Activated CD4-positive, alpha-beta T cell treated with anti-CD3 and anti-CD28 coated beads for 36 hours (primary cell): ENCODE measurements at regions not wholly inside any gene's neighbourhood (a gene's known extent, or its start where the extent isn't known, plus 50 kb on each side); places are given as distances from the start of the nearest gene placed in this dataset.

Experiments
- ATAC-seq: fragments of 200-7000 bp; cut with Tn5 transposase; one replicate; pipeline ENCODE4 v1.10.0; 2021; ENCODE audit warnings: mild to moderate bottlenecking, moderate library complexity
- CTCF ChIA-PET: fragments of 350-600 bp; sonication (Branson Sonifier 250); formaldehyde crosslinking; loops from one replicate; lab custom pipeline; 2021; ENCODE audit warnings: antibody characterized with exemption; lab: Charles Lee
- POLR2A ChIA-PET: fragments of 350-600 bp; sonication (Branson Sonifier 250); formaldehyde crosslinking; loops from one replicate; lab custom pipeline; 2021; ENCODE audit warnings: antibody characterized with exemption, inconsistent platforms; lab: Charles Lee
- DNase-seq: peaks from one replicate; pipeline ENCODE4 v3.0.0-alpha.2; 2020
- H3K27ac Mint-ChIP-seq: one replicate; pipeline ENCODE4 v1.8.0; 2021; ENCODE audit warnings: mixed read lengths
- H3K27me3 Mint-ChIP-seq: one replicate; pipeline ENCODE4 v1.8.0; 2021; ENCODE audit warnings: mixed read lengths
- H3K36me3 Mint-ChIP-seq: one replicate; pipeline ENCODE4 v1.8.0; 2021; ENCODE audit warnings: low read depth, mixed read lengths
- H3K4me1 Mint-ChIP-seq: one replicate; pipeline ENCODE4 v1.8.0; 2021; ENCODE audit warnings: mixed read lengths
- H3K4me3 Mint-ChIP-seq: one replicate; pipeline ENCODE4 v1.8.0; 2021; ENCODE audit warnings: mild to moderate bottlenecking, moderate library complexity, mixed read lengths
- H3K9me3 Mint-ChIP-seq: one replicate; pipeline ENCODE4 v1.8.0; 2021; ENCODE audit warnings: low read depth, mixed read lengths
- intact Hi-C, 2 experiments: fragments of 100-400 bp; cut with DNase I in 1 of 2; cut with micrococcal nuclease in 1 of 2; formaldehyde crosslinking; loops; one replicate each; pipeline versions ENCODE4 v1.14.2 to v1.15.1; 2022 to 2024; cut with DNase I, micrococcal nuclease

GRCh38 chr2:16151281-16151570 lies 210.9 kb downstream of the MYCN start:
- H3K27me3 Mint-ChIP-seq: no peaks in the 10 kb centered on the region
- H3K4me1 Mint-ChIP-seq: no peaks in the 10 kb centered on the region
- DNase-seq (no peak), ATAC-seq (no peak)
- ChIA-PET POLR2A (no interaction called here), CTCF (interaction anchor here (0.6 to 1.1 kb wide), 2 partner anchors 9 to 1073 kb away, joined by 3 read pairs; no protein-coding TSS in a partner anchor)
- no peak overlapping the region for H3K4me3 Mint-ChIP-seq
- intact Hi-C loops: no loop called here
- H3K27ac Mint-ChIP-seq: no peak overlapping the region
- H3K36me3 Mint-ChIP-seq: no peaks in the 10 kb centered on the region
- H3K9me3 Mint-ChIP-seq: no peaks in the 10 kb centered on the region

DNA sequence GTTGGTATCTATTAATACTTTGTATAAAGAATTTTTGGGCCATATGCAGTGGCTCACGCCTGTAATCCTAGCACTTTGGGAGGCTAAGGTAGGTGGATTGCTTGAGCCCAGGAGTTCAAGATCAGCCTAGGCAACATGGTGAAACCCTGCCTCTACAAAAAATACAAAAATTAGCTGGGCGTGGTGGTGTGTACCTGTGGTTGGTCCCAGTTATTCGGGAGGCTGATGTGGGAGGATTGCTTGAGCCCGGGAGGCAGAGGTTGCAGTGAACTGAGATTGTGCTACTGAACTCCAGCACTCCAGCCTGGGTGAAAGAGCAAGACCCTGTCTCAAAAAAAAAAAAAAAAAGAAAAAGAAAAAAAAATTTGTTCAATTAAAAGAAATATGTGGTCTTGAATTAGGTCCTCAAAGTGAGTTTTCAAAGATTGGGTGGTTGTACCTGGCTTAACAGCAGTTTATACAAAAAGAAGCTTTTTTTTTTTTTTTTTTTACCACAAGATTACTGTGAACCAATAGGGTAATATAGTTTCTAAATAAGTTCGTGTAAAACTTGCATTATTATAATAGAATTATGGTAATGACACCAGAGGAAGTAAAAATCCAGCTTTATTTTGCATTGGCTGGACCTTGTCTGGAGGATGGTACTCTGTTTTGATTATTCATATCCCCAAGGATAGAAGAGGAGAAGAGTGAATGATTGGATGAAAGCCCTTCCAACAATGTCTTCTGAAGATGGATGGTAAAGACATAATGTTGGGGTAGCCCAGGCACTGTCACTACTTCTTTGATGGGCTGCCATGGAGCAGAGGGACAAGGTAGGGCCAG lies 210.3 kb downstream of the MYCN start:
- ATAC-seq: no peak
- no peak overlapping the region for H3K4me3 Mint-ChIP-seq
- POLR2A ChIA-PET: no interaction called here
- no peak for DNase-seq
- CTCF ChIA-PET: no interaction called here
- H3K4me1 Mint-ChIP-seq: no peaks in the 10 kb centered on the region
- no peaks in the 10 kb centered on the region for H3K36me3 Mint-ChIP-seq
- no peak overlapping the region for H3K27ac Mint-ChIP-seq
- no peaks in the 10 kb centered on the region for H3K27me3 Mint-ChIP-seq
- intact Hi-C loops: no loop called here
- H3K9me3 Mint-ChIP-seq: no peaks in the 10 kb centered on the region

DNA sequence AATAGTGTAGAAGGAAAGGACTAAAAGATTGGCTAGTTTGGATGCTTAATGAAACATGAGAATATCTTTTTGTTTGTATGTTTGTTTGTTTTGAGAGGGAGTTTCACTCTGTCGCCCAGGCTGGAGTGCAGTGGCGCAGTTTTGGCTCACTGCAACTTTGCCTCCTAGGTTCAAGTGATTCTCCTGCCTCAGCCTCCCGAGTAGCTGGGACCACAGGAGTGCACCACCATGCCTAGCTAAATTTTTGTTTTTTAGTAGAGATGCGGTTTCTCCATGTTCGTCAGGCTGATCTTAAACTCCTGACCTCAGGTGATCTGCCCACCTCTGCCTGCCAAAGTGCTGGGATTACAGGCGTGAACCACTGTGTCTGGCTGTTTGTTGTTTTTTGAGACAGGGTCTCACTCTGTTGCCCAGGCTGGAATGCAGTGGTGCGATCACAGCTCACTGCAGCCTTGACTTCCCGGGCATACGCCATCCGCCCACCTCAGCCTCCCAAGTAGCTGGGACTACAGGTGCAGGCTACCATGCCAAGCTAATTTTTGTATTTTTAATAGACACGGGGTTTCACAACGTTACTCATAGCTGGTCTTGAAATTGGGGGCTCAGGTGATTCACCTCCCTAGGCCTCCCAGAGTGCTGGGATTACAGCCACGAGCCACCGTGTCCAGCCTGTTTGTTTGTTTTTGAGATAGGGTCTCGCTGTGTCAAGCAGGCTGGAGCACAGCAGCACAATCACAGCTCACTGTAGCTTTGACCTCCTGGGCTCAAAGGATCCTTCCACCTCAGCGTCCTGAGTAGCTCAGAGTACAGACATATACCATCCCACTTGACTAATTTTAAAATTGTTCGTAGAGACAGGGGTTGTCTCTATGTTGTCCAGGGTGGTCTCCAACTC lies 209.2 kb downstream of the MYCN start:
- no peak overlapping the region for H3K4me3 Mint-ChIP-seq
- POLR2A ChIA-PET: no interaction called here
- H3K36me3 Mint-ChIP-seq: no peaks in the 10 kb centered on the region
- no peaks in the 10 kb centered on the region for H3K4me1 Mint-ChIP-seq
- peak; percentile 60 for ATAC-seq
- H3K9me3 Mint-ChIP-seq: no peaks in the 10 kb centered on the region
- peak; percentile 16 for DNase-seq
- intact Hi-C loops: loop anchor here in 1 of 2 experiments (10.0 kb wide), 1 partner anchor 185 kb away; no protein-coding TSS in a partner anchor
- H3K27me3 Mint-ChIP-seq: no peaks in the 10 kb centered on the region
- no peak overlapping the region for H3K27ac Mint-ChIP-seq
- CTCF ChIA-PET: no interaction called here

GRCh38 chr2:16148632-16149348 lies 208.4 kb downstream of the MYCN start:
- CTCF ChIA-PET: no interaction called here
- Mint-ChIP-seq H3K36me3 (no peaks in the 10 kb centered on the region), H3K9me3 (no peaks in the 10 kb centered on the region), H3K27me3 (no peaks in the 10 kb centered on the region), H3K4me1 (no peaks in the 10 kb centered on the region), H3K4me3 (no peak overlapping the region), H3K27ac (no peak overlapping the region)
- POLR2A ChIA-PET: no interaction called here
- intact Hi-C loops: loop anchor here in 1 of 2 experiments (10.0 kb wide), 1 partner anchor 184 kb away; no protein-coding TSS in a partner anchor
- peak; percentile 13 for DNase-seq
- peak; percentile 87 for ATAC-seq

DNA sequence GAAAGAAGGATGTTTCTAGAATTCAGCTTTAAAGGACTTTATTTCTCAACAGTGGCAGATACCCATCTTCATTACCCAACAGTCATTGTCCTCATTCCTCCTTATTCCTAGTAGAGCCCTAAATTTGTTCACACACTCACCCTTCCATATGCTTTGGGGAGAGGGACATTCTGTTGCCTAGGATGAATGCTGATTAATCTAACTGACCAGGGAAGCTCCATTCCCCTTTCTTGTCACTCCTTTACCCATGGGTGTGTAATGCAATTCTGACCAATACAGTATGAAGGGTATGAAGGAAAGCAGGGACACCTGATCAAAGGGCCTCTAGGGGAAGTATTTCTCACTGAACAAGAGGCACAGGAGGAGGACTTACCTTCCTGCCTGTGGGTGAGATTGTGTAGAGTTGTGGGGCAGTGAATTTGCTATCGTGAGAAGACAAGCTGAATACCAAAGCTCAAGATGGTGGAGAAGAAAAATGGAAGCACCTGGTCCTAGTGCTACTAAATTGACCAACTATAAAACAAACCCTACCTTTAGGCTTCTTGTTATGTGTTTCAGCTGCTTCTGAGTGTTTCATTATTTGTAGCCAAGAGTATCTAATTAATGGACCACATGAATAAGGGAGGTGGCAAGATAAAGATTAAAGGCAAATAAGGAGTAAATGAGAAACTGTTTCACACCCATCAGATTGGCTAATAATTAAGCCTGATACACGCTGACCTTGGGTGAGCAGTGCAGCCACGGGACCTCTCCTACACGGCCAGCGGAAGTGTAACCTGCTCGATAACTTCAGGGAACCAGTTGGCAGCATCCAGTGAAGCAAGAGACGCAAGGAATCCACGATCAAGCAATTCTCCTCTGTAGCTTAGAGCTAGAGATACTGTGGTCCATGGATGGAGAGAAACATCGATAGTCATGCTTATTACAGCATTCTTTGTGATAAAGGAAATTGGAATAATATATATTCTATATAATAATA lies 202.3 kb downstream of the MYCN start:
- no peak overlapping the region for H3K27ac Mint-ChIP-seq
- no peaks in the 10 kb centered on the region for H3K4me1 Mint-ChIP-seq
- ChIA-PET POLR2A (no interaction called here), CTCF (interaction anchor here (0.6 to 1.3 kb wide), 4 partner anchors 9 to 203 kb away, joined by 3 read pairs; partner anchors contain the start of gene MYCN)
- no peaks in the 10 kb centered on the region for H3K36me3 Mint-ChIP-seq
- intact Hi-C loops: loop anchor here (5.0 to 10.0 kb wide), 2 partner anchors 178 to 200 kb away; partner anchors contain the start of gene MYCN (in 1 of the 2)
- DNase-seq (peak; percentile 12), ATAC-seq (peak; percentile 86)
- H3K27me3 Mint-ChIP-seq: no peaks in the 10 kb centered on the region
- no peaks in the 10 kb centered on the region for H3K9me3 Mint-ChIP-seq
- no peak overlapping the region for H3K4me3 Mint-ChIP-seq

DNA sequence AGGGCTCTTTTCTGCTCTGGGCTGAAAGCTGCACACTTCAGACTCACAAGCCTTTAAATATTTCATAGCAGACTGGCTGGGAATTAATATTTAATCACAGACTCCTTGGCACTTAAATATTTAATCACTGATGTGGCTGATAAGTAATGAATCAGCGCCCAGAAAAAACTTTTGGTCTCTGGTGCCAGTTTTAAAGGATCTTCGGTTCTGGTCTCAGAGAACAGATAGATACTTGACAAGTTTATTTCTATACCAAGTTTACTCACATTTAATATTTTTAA lies 201.2 kb downstream of the MYCN start:
- ATAC-seq (no peak), DNase-seq (no peak)
- intact Hi-C loops: loop anchor here (5.0 to 10.0 kb wide), 2 partner anchors 177 to 199 kb away; partner anchors contain the start of gene MYCN (in 1 of the 2)
- Mint-ChIP-seq H3K27me3 (no peaks in the 10 kb centered on the region), H3K4me3 (no peak overlapping the region), H3K27ac (no peak overlapping the region), H3K36me3 (no peaks in the 10 kb centered on the region), H3K4me1 (no peaks in the 10 kb centered on the region), H3K9me3 (no peaks in the 10 kb centered on the region)
- CTCF ChIA-PET: no interaction called here
- POLR2A ChIA-PET: interaction anchor here (0.6 kb wide), 1 partner anchor 509 kb away, joined by 3 read pairs; no protein-coding TSS in a partner anchor

DNA sequence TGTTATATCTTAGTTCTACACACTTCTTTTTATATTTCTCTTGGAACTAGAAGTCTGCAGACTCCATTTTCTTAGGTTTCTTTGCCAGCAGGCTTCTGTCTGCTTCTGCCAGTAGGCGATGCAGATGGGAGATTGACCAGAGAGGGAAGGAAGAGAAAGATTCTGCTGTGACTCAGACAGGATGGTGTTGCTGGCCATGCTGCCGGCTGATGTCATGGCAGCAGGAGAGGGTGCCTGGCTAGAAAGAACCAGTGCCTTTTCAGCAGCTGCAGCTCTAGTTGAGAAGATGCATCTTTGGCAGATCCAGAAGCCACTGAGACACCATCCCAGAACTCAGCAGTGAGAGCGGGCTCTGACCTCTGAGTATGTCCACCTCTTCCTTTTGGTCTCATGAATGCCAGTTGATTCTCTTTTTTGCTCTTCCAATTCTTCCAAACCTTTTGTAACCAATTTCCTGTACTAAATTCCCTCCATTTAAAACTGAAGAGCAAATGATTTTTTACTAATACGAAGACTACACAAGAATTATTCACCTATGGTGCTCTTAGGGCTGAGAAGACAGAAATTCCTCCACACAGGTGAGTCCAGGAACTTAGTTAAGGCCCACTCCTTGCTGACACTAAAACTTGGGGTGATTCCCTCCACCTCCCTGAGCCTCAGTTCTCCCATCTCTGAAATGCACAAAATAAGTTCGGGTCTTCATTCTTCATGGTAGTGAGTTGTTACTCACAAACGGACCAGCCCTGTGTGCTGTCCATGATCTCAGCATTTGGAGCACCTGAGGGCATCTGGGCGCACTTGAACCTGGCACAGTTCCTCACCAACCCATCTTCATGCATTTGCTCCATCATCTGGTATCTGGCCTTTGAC lies 200.7 kb downstream of the MYCN start:
- no peak for DNase-seq
- no peak overlapping the region for H3K4me3 Mint-ChIP-seq
- no peaks in the 10 kb centered on the region for H3K36me3 Mint-ChIP-seq
- no peak for ATAC-seq
- CTCF ChIA-PET: interaction anchor here (0.8 kb wide), 1 partner anchor 202 kb away, joined by 3 read pairs; no protein-coding TSS in a partner anchor
- intact Hi-C loops: loop anchor here (5.0 to 10.0 kb wide), 2 partner anchors 176 to 199 kb away; partner anchors contain the start of gene MYCN (in 1 of the 2)
- POLR2A ChIA-PET: no interaction called here
- H3K9me3 Mint-ChIP-seq: no peaks in the 10 kb centered on the region
- H3K4me1 Mint-ChIP-seq: no peaks in the 10 kb centered on the region
- no peaks in the 10 kb centered on the region for H3K27me3 Mint-ChIP-seq
- no peak overlapping the region for H3K27ac Mint-ChIP-seq

DNA sequence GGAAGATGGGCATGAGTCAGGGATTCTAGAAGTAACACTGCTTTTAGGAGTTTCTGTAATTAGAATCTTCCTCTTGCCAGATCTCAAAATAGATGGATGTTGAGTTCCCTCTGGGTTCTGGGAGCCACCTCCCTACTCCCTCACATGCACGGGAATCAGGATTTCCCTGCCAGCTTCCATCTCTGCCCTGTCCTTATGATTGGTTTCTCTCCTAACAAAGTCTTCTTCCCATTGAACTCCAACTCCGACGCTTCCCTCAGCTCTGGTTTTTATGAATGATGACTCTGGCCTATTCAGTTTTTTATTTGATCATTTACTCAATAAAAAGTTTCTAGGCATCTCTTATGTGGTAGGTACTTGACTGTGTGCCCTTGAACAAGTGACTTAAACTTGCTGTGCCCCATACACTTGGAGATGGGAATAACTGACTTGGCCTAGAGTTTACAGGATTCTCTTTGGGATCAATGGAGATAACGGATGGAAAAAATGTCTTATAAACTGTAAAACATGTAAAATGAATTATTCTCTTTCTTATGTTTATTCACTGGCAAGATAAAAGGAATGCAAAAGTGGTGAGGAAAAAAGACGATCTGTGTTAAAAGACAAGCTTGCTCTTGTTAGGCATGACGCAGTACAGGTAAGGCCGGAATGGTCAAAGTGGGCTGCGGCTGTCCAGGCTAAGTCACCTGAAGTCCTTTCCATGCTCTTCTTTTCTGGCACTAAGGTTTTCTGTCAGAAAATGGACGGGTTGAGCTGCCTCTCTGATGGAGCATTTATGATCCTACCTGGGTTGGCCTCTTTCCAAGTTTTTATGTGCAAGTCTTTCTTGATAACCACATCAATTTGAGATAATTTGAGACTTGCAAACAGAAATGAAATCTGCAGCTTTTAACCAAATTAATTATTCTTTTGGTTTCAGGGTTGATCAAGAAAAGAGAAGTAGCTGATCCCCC lies 199.6 kb downstream of the MYCN start:
- intact Hi-C loops: loop anchor here (5.0 to 10.0 kb wide), 2 partner anchors 175 to 198 kb away; partner anchors contain the start of gene MYCN (in 1 of the 2)
- ChIA-PET CTCF (interaction anchor here (0.5 to 0.8 kb wide), 2 partner anchors 14 to 200 kb away, joined by 3 read pairs; no protein-coding TSS in a partner anchor), POLR2A (interaction anchor here (1.0 kb wide), 1 partner anchor 16 kb away, joined by 3 read pairs; no protein-coding TSS in a partner anchor)
- no peaks in the 10 kb centered on the region for H3K9me3 Mint-ChIP-seq
- no peaks in the 10 kb centered on the region for H3K36me3 Mint-ChIP-seq
- H3K27ac Mint-ChIP-seq: no peak overlapping the region
- DNase-seq (no peak), ATAC-seq (no peak)
- no peaks in the 10 kb centered on the region for H3K27me3 Mint-ChIP-seq
- H3K4me3 Mint-ChIP-seq: no peak overlapping the region
- no peaks in the 10 kb centered on the region for H3K4me1 Mint-ChIP-seq
